Activated effector memory CD4-positive, alpha-beta T cell treated with anti-CD3 and anti-CD28 coated beads, Interleukin-2, amount 50 U/mL, for 16 hours (primary cell): ENCODE measurements at regions not wholly inside any gene's neighbourhood (a gene's known extent, or its start where the extent isn't known, plus 50 kb on each side); places are given as distances from the start of the nearest gene placed in this dataset.
"Not testable (repeated sequence)": the region's sequence is repeated elsewhere in the genome, so short reads cannot be mapped to it uniquely, and the experiment has no call there.

Experiments
- DNase-seq: peaks from one replicate; pipeline ENCODE4 v3.0.0-alpha.2; 2020

DNA sequence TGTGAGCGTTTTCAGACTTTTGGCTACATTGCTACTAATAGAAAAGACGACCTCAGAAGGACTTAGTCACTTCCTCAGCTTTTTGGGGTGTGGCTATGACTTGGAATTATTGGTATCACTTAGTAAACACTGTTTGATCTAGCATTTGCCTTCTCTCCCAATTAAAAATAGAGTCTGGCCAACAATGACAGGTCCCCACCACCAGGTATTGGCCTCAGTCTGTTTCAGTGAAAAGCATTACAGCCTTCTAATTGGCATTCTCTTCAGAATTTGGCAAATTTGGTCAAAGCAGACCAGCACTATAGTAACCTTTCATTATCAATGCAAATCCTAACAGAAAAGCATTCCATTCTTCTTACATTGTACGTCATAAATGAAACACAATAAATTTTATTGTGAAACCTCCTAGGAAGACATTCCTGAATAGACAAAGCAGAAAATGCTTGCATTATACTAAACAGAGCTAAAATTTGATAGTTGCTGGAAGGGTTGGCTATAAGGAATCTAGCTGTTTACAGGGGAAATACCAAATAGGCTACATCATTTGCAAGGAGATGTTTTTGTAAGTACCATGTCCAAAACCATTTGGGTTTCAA, 613.9 kb downstream of the IRS1 start:
- no peak for DNase-seq

DNA sequence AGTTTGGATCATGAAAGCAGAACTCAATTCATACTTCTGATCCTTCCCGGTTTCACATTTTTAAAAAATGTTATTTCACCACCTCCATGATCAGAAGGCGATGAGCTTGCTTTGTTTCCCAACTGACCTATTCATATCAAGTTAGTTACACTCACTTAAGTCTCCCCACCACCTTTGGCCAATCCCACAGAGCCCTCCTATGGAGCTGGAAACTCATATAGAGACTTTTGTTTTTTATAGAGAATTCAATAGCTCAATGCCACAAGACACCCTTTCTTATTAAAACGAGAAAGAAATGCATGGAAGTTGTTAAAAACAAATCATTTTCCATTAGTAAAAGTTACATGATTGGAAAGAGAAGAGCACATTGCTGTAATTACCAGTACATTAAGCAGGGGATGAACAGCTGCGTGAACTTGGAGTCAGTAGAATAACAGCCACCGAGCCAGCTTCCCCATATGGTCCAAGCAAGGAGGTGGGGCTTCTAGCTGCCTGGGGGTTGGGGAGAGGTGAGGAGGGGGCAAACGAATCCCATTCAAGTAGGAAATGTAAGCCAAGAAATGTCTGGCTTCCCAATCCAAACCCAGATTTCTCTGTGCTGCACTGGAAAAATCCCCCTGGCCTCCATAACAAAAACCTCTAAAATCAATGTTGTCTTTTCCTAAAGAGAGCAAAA, 614.5 kb downstream of the IRS1 start:
- DNase-seq: no peak

DNA sequence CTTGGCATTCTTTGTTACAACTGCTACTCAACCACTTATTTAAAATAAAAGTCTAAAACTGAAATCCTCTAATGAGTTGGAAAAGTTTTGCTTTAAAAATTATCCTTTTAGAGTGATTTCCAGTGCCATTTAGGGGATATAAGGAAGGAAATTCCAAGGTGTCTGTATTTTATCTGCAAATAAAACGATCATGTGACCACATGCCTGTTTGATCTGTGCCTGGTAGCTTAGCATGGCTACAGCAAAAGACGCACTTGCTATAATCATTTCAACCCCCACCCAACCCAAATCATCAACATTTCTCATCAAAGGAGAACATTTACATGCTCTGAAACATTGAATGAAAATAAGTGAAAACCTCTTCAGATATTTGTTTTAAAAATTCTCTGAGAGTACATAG, 615.1 kb downstream of the IRS1 start:
- no peak for DNase-seq

DNA sequence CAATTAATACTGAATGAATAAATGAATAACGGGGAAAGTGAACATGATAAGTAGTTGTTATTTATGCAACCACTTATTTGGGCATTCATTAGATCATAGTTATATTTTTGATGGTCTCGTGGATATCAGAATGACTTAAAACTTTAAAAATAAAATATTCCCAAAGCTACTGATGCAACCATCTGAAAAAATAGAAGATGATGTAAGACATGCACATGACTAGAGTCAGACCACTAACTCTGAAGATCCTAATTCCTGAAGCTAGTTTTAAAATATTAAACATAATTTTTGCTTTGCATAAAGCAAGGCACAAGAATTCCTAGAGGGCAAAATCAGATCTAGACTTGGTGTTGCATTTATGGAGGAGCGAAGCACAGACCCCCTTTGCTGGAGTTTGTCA, 616.1 kb downstream of the IRS1 start:
- no peak for DNase-seq

DNA sequence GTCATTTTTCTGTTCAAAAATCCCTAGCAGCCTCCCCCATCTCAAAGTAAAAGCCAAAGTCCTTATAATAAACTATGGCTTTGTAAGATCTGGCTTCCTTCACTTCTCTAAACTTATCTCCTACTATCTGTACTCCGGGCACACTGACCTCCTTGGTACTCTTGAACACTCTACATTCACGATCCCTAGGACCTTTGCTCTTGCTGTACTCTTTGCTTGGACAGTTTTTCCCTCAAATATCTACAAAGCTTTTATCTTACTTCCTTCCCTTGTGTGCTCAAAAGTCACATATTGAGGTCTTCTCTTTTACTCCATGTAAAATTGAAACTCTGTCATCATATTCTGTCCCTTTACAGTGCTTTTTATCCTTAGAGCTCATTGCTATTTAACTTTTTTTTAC, 616.6 kb downstream of the IRS1 start:
- no peak for DNase-seq

DNA sequence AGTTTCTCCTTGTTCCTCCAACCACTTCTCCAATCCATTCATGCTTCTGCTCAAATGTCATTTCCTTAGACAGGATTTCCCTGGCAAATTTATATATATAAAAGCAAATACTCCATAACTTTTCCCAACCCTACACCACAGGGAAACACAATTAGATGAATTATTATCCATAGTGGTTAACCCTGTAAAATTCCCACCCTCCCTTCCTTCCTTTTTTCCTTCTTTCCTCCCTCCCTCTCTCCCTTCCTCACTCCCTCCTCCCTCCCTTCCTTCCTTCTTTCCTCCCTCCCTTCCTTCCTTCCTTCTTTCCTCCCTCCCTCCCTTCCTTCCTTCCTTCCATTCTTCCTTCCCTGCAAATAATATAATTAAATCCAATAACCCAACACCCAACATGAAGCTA, 617.7 kb downstream of the IRS1 start:
- no peak for DNase-seq

DNA sequence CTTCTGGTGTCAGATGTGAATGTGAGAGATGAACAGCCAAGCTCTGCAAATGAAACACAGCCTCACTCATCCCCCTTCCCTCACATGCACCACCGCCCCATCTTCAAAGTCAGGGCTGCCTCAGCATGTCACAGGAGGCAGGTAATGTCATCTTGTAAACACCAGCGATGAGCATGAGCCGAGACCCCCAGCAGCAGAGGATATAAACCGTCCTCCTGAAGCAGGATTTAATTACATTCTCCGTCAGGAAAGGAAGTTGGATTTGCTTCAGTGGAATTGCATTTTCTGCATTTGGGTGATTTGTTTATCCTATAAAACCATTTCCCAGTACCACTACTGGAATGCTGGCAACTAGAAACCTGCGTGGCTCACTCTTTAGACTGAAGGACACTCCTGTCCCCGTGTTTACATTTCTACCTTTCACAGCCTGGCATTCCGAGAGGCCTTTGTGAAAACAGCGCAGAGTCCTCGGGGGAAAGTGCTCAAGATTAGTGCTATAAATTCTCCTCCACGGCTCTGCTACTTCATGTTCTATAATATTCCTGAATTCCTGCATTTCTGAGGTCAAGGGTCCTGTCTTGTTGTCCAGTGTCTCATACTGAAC, 619.2 kb downstream of the IRS1 start:
- DNase-seq: no peak

DNA sequence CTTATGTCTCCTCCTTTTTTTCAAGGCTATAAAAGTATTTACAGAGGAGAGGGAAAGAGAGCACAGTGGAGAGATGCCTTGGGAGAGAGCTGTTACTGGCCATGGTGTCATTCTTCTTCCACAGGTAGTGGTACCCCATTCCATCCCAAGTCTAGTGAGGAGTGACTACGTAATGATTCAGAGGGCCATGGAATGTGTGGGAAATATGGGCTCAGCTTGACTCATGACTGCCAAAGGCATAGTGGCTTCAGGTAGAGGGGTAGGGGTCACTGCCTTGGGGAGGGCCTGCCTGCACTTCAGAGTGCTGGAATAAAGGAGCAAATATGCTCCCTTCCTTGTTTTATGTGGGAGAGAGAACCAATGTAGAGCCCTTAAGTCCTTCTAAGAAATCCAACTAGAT, 620.6 kb downstream of the IRS1 start:
- no peak for DNase-seq

DNA sequence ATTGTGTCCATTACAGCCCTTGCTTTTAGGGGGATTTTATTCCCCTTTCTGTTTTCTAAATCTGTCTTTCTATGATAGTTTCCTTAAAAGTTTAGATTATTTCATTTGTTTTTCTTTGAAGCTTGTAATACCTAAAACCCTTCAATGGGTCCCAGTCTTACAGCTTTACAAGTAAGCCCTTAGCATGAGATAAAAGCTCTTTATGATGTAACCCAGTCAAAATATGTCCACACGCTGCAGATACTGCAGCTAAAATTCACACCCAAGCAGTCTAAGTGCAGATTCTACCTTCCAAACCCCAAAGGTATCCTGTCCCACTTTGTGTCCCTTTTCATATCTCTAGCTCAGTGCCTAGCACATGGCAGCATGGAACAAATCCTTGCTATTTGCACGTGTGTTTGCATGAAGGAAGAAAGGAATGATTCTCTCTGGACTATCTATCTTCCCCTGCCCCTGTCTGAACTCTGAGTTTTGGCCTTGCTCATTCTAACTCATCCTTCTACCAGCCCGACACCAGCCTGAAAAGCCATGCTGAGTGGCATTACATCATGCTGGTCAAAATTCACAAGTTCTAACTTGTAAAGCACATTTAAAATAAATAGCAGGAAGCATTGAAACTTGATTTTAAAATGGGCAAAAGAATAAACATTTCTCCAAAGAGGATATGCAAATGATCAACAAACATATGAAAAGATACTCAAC, 623.2 kb downstream of the IRS1 start:
- no peak for DNase-seq

DNA sequence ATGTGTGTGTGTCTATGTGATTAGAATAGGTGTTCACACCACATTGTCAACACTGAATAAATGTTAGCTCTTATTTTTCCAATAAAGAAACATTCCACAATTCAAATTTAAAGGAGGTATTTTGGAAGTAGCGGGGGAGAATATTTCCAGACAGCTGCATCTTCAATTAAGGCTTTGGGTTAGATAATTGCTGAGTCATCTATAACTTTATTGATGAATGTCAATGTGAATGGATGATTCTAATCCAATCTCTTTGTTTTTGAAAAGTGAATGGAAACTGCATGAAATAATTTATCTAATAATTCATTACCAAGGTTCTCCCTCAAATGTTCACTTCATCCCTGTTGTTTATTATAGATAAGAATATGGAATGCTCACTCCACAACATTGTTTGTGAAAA, 625.2 kb downstream of the IRS1 start:
- DNase-seq: no peak

DNA sequence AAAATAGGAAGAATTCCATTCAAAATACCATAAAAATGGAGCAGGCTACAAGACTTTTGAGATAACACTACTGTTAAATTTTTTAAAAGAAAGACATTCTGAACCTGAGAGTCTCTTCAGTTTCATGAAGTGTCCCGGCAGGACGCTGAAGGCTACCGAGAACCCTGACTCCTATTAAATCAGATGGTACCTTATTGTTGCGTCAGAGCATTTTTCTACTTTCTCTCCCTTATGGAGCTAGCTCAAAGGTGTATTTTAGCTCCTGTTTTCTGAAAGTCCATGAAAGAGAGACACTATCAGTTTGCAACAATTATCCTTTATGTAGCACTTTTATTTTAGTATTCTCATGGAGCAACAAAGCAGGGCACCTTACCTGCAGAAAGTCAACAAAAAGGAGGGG, 626.7 kb downstream of the IRS1 start:
- DNase-seq: no peak

DNA sequence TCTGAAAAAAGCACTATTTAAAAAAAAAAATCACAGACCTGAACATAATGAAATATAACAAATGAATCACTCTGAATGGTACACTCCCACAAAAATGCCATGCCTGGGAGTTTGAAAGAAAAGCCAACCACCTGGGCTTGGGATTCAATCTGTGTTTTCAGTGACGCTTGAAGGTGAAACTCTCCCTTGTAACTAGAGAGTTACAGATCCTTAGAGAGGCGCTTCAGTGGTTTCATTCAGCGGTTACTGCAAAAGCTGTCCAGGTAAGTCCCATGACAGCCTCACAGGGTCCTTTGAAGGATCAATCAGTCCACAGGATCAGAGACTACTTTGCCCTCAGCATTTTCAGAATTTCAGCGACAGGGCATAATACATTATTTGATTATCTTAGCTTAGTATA, 627.3 kb downstream of the IRS1 start:
- DNase-seq: no peak

DNA sequence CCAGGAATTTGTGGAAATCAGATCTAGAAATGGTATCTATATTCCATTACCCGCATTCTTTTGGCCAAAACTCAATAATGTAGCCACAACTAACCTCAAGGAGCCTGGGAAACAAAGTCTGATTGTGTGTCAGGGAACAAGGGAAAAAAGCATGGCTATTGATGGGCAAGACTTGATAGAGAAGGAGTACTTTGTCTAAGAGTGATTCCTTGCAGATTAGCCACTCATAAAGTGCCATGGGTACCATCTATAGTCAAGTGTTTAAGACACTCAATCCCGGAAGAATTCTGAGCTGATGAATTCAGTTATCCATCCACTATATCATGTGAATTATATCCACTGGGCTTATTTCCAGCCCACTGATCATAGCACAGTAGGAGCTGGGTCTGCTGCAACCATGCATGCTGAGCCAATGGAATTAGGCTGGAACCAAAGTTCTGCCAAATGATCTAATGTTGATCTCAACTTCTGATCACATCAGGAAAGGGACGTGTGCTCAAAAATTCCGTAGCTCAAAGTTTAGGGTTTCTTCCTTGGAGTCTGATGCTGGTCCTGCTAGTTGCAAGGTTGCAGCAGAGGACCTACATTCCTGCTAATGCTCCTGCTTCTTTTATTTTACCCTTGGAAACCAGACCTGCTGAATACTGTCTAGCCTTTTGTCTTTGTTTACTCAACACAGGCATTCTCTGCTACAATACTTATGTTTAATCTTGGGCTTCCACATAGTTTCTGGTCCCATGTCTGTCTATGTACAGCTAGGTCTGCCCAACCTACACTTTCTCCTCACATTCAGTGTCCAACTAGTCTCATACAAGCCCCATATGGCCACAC, 629.7 kb downstream of the IRS1 start:
- DNase-seq: no peak

DNA sequence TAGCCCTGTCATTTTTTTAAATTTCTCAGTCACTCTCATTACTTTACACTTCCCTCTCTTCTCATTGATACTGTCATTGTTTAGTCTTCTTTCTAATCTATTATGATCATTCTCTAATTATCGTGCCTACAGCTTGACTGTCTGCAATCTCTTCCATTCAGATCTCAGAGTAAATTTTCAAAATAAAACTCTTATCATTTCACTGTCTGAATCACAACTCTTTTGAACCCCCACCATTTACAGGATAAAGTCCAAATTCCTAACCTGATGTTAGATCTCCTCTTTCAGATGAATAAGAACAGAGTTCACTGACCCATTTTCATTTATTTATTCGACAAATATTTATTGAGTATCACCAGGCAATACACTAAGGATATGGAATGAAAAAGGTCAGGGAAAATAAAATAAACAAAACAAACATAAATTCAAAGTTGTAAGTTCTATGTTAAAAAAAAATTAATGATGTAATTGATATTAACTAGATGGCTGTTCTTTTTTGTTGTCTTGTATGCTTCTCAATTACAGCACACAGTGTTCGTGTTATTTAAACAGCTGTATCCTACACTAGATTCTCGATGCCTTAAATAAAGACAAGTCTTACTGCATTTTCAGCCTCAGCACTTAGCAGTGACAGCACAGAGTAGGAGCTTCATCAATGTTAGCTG, 631.0 kb downstream of the IRS1 start:
- DNase-seq: no peak

DNA sequence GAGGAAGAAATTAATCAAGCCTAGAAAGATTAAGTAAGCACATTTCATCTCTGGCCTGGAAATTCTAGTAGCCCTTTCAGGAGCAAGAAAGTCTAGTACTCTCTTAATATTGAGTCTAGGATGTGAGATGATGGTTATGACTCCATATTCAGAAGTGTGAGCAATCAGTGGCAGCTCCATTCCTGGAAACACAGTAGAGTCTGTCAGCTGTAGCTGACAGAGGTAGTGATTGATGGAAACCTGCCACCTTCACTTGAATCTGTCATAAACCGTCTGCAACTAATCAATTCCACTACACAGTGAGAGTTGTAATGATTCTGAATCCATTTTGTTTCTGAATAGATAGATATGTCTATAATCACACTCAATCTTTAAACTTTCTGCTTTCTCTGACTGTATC, 635.1 kb downstream of the IRS1 start:
- no peak for DNase-seq

DNA sequence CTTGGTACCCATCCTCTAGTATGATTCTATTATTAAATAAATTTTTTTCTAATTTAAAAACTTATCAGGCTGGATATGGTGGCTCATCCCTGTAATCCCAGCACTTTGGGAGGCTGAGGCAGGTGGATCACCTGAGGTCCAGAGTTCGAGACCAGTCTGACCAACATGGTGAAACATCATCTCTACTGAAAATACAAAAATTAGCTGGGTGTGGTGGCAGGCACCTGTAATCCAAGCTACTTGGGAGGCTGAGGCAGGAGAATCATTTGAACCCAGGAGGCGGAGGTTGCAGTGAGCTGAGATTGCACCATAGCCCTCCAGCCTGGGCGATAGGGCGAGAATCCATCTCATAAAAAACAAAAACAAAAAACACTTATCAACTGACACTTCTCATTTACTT, 639.0 kb downstream of the IRS1 start:
- not testable (repeated sequence) for DNase-seq

DNA sequence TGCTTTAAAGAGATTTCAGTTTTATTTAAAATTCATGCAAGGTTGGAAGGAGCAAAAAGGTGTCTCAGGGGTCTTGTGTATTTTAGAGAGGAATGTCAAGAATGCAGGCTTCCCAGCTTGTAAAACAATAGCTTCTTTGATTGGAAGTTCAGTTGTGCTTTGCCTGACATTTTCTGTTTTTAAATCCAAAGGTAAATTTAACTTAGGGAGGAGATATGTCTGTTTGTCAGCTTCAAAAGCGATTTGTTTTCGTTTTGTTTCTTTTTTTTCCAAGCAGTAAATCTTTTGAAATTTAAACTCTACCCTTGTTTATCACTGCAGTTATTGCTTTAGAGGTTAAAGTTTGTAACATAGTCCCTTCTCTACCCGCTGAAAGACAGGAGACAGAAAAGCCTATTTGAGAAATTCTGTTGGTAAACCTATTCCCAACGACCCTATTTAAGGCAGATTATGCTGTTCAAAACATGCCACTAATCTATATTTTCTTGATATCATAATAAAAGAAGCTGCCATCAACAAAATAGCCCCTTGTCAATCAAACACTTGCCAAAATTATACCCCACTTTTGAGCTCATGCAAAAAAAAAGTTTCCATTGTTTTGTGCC, 639.6 kb downstream of the IRS1 start:
- no peak for DNase-seq

DNA sequence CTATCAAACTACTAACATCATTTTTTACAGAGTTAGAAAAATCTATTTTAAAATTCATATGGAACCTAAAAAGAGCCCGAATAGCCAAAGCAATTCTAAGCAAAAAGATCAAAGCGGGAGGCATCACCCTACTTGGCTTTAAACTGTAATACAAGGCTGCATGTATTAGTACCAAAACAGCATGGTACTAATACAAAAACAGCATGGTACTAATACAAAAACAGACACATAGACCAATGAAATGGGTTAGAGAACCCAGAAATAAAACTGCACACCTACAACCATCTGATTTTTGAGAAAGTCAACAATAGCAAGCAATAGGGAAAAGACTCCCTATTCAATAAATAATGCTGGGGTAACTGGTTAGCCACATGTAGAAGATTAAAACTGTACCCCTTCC, 640.7 kb downstream of the IRS1 start:
- no peak for DNase-seq

DNA sequence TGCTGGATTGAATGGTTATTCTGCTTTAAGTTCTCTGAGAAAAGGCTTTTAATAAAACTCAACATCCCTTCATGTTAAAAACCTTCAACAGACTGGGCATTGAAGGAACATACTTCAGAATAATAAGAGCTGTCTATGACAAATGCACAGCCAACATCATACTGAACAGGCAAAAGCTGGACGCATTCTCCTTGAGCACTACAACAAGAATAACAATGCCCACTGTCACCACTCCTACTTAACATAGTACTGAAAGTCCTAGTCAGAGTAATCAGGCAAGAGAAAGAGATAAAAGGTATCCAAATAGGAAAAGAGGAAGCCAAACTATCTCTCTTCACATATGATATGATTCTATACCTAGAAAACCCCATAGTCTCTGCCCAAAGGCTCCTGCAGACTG, 641.4 kb downstream of the IRS1 start:
- no peak for DNase-seq

DNA sequence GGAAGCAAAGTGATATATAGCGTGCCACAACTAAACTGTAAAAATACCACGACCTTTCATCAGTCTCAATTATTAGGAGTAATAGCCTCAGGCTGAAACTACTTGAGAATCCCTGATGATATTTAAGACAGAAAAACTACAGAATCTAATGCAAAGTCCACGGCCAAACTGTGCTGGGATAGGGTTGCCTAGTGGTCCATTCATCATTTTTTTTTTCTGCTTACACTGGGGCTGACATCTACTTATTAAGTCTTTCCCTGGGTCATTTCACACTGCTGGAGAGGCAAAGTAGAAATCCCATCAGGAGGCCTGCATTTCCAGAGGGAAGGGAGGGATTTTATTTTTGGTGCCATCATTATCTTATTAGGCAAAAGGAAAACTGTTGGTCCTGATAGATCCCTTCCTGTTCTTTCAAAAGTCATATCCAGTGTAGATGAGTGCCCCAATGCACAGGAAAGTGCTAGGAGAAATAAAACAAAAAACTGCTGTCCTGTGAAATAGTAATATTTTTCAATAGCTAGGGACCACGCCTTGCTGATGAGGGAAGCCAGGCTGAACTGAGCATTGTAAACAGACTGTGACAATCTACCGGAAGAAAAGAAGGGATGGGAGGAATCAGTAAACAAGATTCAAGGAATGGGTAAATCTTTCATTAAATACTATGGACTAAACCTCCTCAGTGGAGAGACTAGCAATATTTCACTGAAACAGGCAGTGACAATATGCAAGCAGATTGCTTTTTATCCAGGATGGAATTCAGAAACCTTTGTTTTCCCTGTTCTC, 644.3 kb downstream of the IRS1 start:
- DNase-seq: no peak

DNA sequence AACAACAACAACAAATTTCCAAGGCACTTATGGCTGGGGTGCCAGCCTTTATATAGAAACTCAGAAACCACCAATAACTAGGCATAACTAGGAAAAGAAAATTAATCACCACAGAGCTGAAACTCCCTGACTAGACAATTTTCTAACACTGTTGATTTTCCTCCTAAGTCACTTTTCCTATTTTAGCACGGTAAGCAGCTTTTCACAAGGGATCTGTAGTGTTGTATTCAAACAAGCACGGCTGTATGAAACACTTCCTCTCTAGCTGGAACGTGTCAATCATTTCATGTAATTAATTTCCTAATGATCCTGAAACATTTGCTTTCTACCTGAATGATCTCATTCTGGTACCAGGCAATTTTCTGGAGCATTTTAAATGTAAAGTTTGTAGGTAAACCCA, 645.0 kb downstream of the IRS1 start:
- no peak for DNase-seq
